Psoas muscle (tissue), 7 donors: ENCODE measurements at regions not wholly inside any gene's neighbourhood (a gene's known extent, or its start where the extent isn't known, plus 50 kb on each side); places are given as distances from the start of the nearest gene placed in this dataset.
A peak's percentile ranks its signal among the peaks of the same experiment; 100 is the strongest.

Experiments
- ATAC-seq, 4 donors: fragments of 200-7000 bp; cut with Tn5 transposase; one replicate each; pipeline ENCODE4 v1.9.1; 2020; ENCODE audit warnings: moderate library complexity in 3 of 4, mild to moderate bottlenecking in 2 of 4
- DNase-seq, 2 donors: peaks; one replicate each; pipeline ENCODE4 v3.0.0-alpha.2; 2020
- H3K27ac ChIP-seq: fragments of 200-600 bp; one replicate; pipeline ENCODE4 v1.8.0; 2022
- H3K27me3 ChIP-seq, 3 donors: fragments of 200-600 bp in 1 of 3; one replicate each; pipeline versions ENCODE4 v1.6.1 to v1.8.0; 2013 to 2022; ENCODE audit warnings: low read length in 2 of 3, mild to moderate bottlenecking in 2 of 3, moderate library complexity in 1 of 3; ENCODE audit not compliant: insufficient read depth in 3 of 3
- H3K36me3 ChIP-seq, 2 donors: fragments of 200-600 bp in 1 of 2; one replicate each; pipeline versions ENCODE4 v1.6.1 to v1.8.0; 2013 to 2022; ENCODE audit warnings: low read depth in 1 of 2, mild to moderate bottlenecking in 1 of 2, moderate library complexity in 1 of 2; ENCODE audit not compliant: insufficient read depth in 1 of 2
- H3K4me1 ChIP-seq: fragments of 200-600 bp; one replicate; pipeline ENCODE4 v1.8.0; 2022
- H3K4me3 ChIP-seq: fragments of 200-600 bp; one replicate; pipeline ENCODE4 v1.8.0; 2022; ENCODE audit warnings: mild to moderate bottlenecking
- H3K9me3 ChIP-seq: fragments of 200-600 bp; one replicate; pipeline ENCODE4 v1.8.0; 2022
- WGBS, 3 donors: extraction: QIAGEN DNeasy Blood & Tissue Kit; methylation state at CpG; one replicate each; pipeline versions ENCODE4 v1.1.6 to v1.1.7; 2013; 5-methylcytosine and 5-hydroxymethylcytosine counted together
- intact Hi-C, 2 donors: fragments of 100-400 bp; cut with DNase I; formaldehyde crosslinking; loops; one replicate each; pipeline versions ENCODE4 v1.11.0 to v1.14.2; 2022
- TF ChIP-seq, protein P1 (sequence below): fragments of 200-600 bp; IDR thresholded peaks from one replicate; pipeline ENCODE4 v1.8.0; 2022; ENCODE audit warnings: antibody characterized with exemption
- donor health status: healthy with polysubstance abuse.
- donor health status: DM: no; HTN: no; CAD: no; lungs with moderate emphysema.
- donor health status: Bipolar disorder and iron deficiency.
- donor health status: healthy.
- donor health status: DM: yes; HTN: yes; CAD: no.
- donor health status: DM: no; HTN: no; CAD: no.
- donor health status: DM: yes; HTN: yes; CAD: no.

DNA sequence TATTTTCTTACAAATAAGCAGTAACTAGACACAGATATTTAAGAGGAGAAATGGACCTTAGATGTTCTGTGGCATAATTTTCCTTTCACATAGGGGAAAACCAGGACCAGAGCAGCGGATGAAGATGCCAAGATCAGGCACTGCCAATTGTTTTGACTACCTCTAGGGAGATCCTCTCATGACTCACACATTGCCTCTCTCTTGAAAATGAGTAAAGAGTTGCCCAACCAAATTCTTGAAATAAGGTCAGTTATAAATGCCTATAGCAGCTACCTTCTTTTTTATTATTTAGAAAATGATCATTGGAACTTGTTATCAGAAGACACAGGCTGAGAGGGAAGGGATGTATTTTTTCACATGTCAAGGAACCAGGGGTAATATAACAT is 263.4 kb upstream of the PLEKHG7 start:
- TF ChIP-seq, protein P1, sequence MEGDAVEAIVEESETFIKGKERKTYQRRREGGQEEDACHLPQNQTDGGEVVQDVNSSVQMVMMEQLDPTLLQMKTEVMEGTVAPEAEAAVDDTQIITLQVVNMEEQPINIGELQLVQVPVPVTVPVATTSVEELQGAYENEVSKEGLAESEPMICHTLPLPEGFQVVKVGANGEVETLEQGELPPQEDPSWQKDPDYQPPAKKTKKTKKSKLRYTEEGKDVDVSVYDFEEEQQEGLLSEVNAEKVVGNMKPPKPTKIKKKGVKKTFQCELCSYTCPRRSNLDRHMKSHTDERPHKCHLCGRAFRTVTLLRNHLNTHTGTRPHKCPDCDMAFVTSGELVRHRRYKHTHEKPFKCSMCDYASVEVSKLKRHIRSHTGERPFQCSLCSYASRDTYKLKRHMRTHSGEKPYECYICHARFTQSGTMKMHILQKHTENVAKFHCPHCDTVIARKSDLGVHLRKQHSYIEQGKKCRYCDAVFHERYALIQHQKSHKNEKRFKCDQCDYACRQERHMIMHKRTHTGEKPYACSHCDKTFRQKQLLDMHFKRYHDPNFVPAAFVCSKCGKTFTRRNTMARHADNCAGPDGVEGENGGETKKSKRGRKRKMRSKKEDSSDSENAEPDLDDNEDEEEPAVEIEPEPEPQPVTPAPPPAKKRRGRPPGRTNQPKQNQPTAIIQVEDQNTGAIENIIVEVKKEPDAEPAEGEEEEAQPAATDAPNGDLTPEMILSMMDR, result no peak
- ATAC-seq (peak; percentile 78 to 91 (median 85)), DNase-seq (peak in 1 of 2 donors; percentile 12)
- 28 to 46% (median 37%) methylated on average over 1 of the region's 1 CpG for WGBS, 3 donors
- Histone ChIP-seq H3K9me3 (no peaks in the 10 kb centered on the region), H3K4me1 (peaks cover 20% of the 10 kb centered on the region), H3K27me3 (no peaks in the 10 kb centered on the region), H3K4me3 (no peak overlapping the region), H3K27ac (no peak overlapping the region), H3K36me3 (no peaks in the 10 kb centered on the region)
- intact Hi-C loops, result no loop called here

DNA sequence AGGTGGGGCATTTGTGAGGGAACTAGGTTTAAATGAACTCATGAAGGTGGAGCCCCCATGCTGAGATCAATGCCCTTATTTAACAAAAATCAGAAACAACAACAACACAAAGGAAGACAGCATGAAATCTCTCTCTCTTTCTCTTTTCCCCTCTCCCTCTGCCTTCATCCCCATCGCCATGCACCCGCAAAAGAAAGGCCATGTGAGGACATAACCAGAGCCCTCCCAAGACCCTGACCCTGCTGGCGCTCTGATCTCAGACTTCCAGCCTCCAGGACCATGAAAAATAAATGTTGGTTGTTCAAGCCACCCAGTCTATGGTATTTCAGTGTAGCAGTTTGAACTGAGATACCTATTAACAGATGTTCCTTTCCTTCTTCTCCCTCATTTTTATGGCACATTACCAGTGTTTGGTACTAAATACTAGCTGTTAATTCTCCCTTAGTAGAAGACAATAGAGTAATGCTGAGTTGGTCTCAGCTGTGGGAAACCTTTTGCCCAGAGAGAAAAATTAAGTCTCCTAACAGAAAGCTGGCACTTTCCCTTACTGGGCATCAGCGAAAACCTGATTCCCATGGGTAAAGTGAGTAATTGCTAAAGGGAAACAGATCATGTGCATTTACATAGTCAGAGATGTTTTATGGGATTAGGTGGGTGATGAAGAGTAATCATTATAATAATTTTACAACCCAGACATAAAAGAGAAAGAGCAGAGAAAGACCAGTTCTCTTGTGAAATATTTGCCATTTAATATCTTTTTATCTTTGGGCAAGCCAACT is 264.0 kb upstream of the PLEKHG7 start:
- Histone ChIP-seq H3K4me1 (peaks cover 20% of the 10 kb centered on the region), H3K4me3 (no peak overlapping the region), H3K27ac (no peak overlapping the region), H3K9me3 (no peaks in the 10 kb centered on the region), H3K36me3 (no peaks in the 10 kb centered on the region), H3K27me3 (no peaks in the 10 kb centered on the region)
- ATAC-seq (peak in 1 of 4 donors; percentile 22), DNase-seq (no peak)
- intact Hi-C loops, result no loop called here
- WGBS, 3 donors, result 48 to 87% (median 52%) methylated on average over 4 of the region's 4 CpGs
- TF ChIP-seq, protein P1, result no peak

DNA sequence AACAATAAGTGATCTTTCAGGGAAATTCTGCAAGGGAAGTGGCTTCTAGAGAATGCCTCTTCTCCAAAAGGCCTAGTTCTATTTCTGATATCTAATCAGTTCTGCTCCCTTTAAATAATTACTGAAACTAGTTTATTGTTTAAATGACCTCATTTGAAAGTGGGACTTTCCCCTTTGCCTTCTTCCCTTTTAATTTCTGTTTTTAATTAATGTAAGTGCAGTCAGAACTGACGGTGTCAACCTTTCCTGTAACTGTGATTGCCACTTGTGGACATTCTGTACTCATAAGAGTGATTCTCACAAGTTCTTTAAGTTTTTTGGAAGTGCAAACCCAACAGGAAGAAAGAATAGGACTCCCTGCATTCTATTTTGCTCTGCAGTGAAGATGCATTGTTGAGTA is 265.3 kb upstream of the PLEKHG7 start:
- TF ChIP-seq, protein P1, result no peak
- ATAC-seq (no peak), DNase-seq (no peak)
- intact Hi-C loops, result no loop called here
- H3K4me3 ChIP-seq, result no peak overlapping the region
- H3K4me1 ChIP-seq, result peaks cover 20% of the 10 kb centered on the region
- H3K27ac ChIP-seq, result no peak overlapping the region
- no peaks in the 10 kb centered on the region for H3K36me3 ChIP-seq
- no peaks in the 10 kb centered on the region for H3K9me3 ChIP-seq
- no peaks in the 10 kb centered on the region for H3K27me3 ChIP-seq
- 52 to 82% (median 62%) methylated on average over 1 of the region's 1 CpG for WGBS, 3 donors

DNA sequence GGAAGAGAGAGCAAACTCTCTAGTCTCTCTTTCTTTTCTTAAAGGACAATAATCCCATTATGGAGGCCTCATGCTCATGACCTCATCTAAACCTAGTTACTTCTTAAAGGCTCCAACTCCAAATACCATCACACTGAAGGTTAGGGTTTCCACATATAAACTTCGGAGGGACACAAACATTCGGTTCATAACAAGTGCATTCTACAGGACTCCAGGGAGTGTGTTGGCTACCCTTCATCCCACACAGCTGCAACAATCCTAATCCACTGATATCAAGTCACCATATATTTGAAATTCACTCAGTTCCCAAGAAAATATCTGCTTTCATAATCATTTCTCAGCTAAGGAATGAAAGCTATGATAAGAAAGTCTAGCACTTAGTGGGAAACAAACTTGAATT is 265.9 kb upstream of the PLEKHG7 start:
- H3K27me3 ChIP-seq, result no peaks in the 10 kb centered on the region
- no peak overlapping the region for H3K4me3 ChIP-seq
- WGBS, 3 donors, result 31 to 36% (median 33%) methylated on average over 2 of the region's 2 CpGs
- DNase-seq (no peak), ATAC-seq (no peak)
- H3K27ac ChIP-seq, result no peak overlapping the region
- intact Hi-C loops, result no loop called here
- no peaks in the 10 kb centered on the region for H3K9me3 ChIP-seq
- TF ChIP-seq, protein P1, result no peak
- H3K4me1 ChIP-seq, result peaks cover 20% of the 10 kb centered on the region
- H3K36me3 ChIP-seq, result no peaks in the 10 kb centered on the region

DNA sequence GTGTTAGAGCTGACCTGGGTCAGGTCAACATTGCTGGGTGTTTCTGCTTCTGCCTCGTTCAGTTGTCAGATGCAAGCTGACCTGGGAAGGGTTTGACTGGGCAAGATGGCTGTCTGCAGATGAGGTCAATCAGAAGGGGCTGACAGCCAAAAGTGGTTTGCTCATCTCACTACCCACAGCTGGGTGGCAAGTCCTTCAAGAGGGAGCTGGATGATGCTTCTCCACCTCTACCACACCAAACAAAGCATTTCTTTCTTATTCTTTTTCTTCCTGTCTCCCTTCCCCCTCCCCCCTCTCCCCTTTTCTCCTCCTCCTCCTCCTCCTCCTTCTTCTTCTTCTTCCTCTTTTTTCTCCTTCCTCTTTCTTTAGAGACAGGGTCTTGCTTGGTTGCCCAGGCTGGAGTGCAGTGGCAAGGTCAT is 268.2 kb upstream of the PLEKHG7 start:
- TF ChIP-seq, protein P1, result no peak
- intact Hi-C loops, result no loop called here
- Histone ChIP-seq H3K9me3 (no peaks in the 10 kb centered on the region), H3K4me3 (no peak overlapping the region), H3K27ac (no peak overlapping the region), H3K4me1 (peaks cover 13% of the 10 kb centered on the region), H3K27me3 (no peaks in the 10 kb centered on the region), H3K36me3 (no peaks in the 10 kb centered on the region)
- no peak for ATAC-seq
- 82 to 90% (median 89%) methylated on average over 1 of the region's 1 CpG for WGBS, 3 donors
- DNase-seq, result no peak
